GM18502 (cell line): ENCODE measurements at regions not wholly inside any gene's neighbourhood (a gene's known extent, or its start where the extent isn't known, plus 50 kb on each side); places are given as distances from the start of the nearest gene placed in this dataset.

ENCODE experiments used
- ATAC-seq: cut with Tn5 transposase; IDR thresholded peaks from one replicate; pipeline ENCODE4 v1.9.1; 2021; ENCODE audit warnings: mild to moderate bottlenecking; ENCODE audit not compliant: unreplicated experiment, poor library complexity

- ATAC-seq = no peak
These were observed 69.5 kb upstream of the TRPC7 start for GRCh38 chr5:136434795-136435194.

- ATAC-seq = no peak
These were observed 67.4 kb upstream of the TRPC7 start for GRCh38 chr5:136432705-136433104.

- no peak for ATAC-seq
These were observed 64.7 kb upstream of the TRPC7 start for GRCh38 chr5:136430081-136430480.

- no peak for ATAC-seq
These were observed 62.1 kb upstream of the TRPC7 start for GRCh38 chr5:136427426-136427825.

- ATAC-seq = no peak
These were observed 60.6 kb upstream of the TRPC7 start for GRCh38 chr5:136425921-136426320.

- peak; percentile 72 for ATAC-seq
These were observed 59.7 kb upstream of the TRPC7 start for GRCh38 chr5:136424835-136425584.

GRCh38 chr5:136423944-136424606 lies 58.7 kb upstream of the TRPC7 start:
- no peak for ATAC-seq

GRCh38 chr5:136420168-136420898 lies 55.0 kb upstream of the TRPC7 start:
- ATAC-seq = no peak

- ATAC-seq = no peak
These were observed 53.0 kb upstream of the TRPC7 start for GRCh38 chr5:136418301-136418700.
